GM12878 (cell line): ENCODE measurements at regions not wholly inside any gene's neighbourhood (a gene's known extent, or its start where the extent isn't known, plus 50 kb on each side); places are given as distances from the start of the nearest gene placed in this dataset.

Experiments used
- ATAC-seq: fragments of 200-7000 bp; cut with Tn5 transposase; 3 replicates; pipeline ENCODE4 v1.9.1; 2020; ENCODE audit warnings: mild to moderate bottlenecking, moderate library complexity
- BruUV-seq: library from RNA; stranded (reverse); fragments of 400-500 nt; replicated peaks from 2 replicates; lab custom pipeline; 2021; lab: Mats Ljungman, UMichigan
- CTCF ChIA-PET: fragments of 300-600 bp; sonication (Branson Sonifier 250); formaldehyde crosslinking; extraction: SDS; loops from one replicate; lab custom pipeline; 2021; ENCODE audit warnings: inconsistent platforms; lab: Yijun Ruan, JAX
- POLR2A ChIA-PET: fragments of 350-600 bp; formaldehyde crosslinking; extraction: SDS; loops from one replicate; lab custom pipeline; 2021; ENCODE audit warnings: inconsistent platforms; lab: Charles Lee
- RAD21 ChIA-PET: fragments of 300-600 bp; sonication (Branson Sonifier 250); formaldehyde crosslinking; loops from one replicate; lab custom pipeline; 2023; ENCODE audit warnings: antibody characterized with exemption; ENCODE audit not compliant: unreplicated experiment; lab: Charles Lee
- SMC1A ChIA-PET: fragments of 300-600 bp; sonication (Branson Sonifier 250); formaldehyde crosslinking; loops from one replicate; lab custom pipeline; 2023; ENCODE audit not compliant: unreplicated experiment, uncharacterized antibody; lab: Charles Lee
- DNase-seq: peaks from one replicate; pipeline ENCODE4 v3.0.0-alpha.2; 2011; ENCODE audit warnings: low read depth, low spot score
- FAIRE-seq: peaks from 3 replicates; lab custom pipeline; 2011; peaks lifted over from hg19 to GRCh38; lab: Jason Lieb, UNC
- H2AFZ ChIP-seq: 2 replicates; pipeline ENCODE4 v1.6.0; 2011; ENCODE audit warnings: low read depth, low read length, control low read depth; ENCODE audit not compliant: control insufficient read depth
- H3K27ac ChIP-seq: 2 replicates; pipeline ENCODE4 v1.5.1; 2011; ENCODE audit warnings: control low read depth; ENCODE audit not compliant: control insufficient read depth, insufficient read depth
- H3K27me3 ChIP-seq, 2 experiments: replicated peaks in 1 of 2; 2 replicates each; pipeline versions ENCODE4 v1.6.0 to v1.6.1; 2011; ENCODE audit warnings: low read length in 1 of 2; ENCODE audit not compliant: control insufficient read depth in 2 of 2, insufficient read depth in 2 of 2
- H3K36me3 ChIP-seq, 2 experiments: 2 replicates each; pipeline ENCODE4 v1.5.1; 2011; ENCODE audit warnings: low read length in 1 of 2; ENCODE audit not compliant: control insufficient read depth in 2 of 2, insufficient read depth in 2 of 2
- H3K4me1 ChIP-seq: 2 replicates; pipeline ENCODE4 v1.6.1; 2011; ENCODE audit warnings: mild to moderate bottlenecking, low read length, moderate library complexity, mixed read lengths; ENCODE audit not compliant: control insufficient read depth, insufficient read depth
- H3K4me2 ChIP-seq: 2 replicates; pipeline ENCODE4 v1.6.0; 2011; ENCODE audit warnings: control low read depth; ENCODE audit not compliant: control insufficient read depth, insufficient read depth
- H3K4me3 ChIP-seq: fragments of 200-600 bp; sonication (generic); 2 replicates; pipeline ENCODE4 v1.5.1; 2016
- H3K79me2 ChIP-seq: 2 replicates; pipeline ENCODE4 v1.6.0; 2011; ENCODE audit warnings: low read length; ENCODE audit not compliant: control insufficient read depth, insufficient read depth
- H3K9ac ChIP-seq: 2 replicates; pipeline ENCODE4 v1.8.0; 2011; ENCODE audit warnings: low read length, control low read depth, mixed read lengths; ENCODE audit not compliant: control insufficient read depth, insufficient read depth
- H3K9me3 ChIP-seq: replicated peaks from 3 replicates; pipeline ENCODE4 v1.5.1; 2011; ENCODE audit warnings: mild to moderate bottlenecking, low read length; ENCODE audit not compliant: control insufficient read depth, insufficient read depth
- H4K20me1 ChIP-seq: 2 replicates; pipeline ENCODE4 v1.6.0; 2011; ENCODE audit not compliant: control insufficient read depth, insufficient read depth
- CBX5 ChIP-seq: sonication (generic); IDR thresholded peaks from 2 replicates; pipeline ENCODE4 v1.6.1; 2016; ENCODE audit warnings: low read depth, moderate library complexity, mild to moderate bottlenecking, inconsistent platforms
- HDAC6 ChIP-seq: fragments of 200-600 bp; sonication (generic); IDR thresholded peaks from one replicate; pipeline ENCODE4 v1.8.0; 2017; ENCODE audit warnings: antibody characterized with exemption; ENCODE audit not compliant: unreplicated experiment
- KDM1A ChIP-seq: fragments of 200-600 bp; sonication (generic); IDR thresholded peaks from 2 replicates; pipeline ENCODE4 v1.6.1; 2016; ENCODE audit warnings: borderline replicate concordance
- NFYB ChIP-seq: IDR thresholded peaks from 2 replicates; pipeline ENCODE4 v1.6.1; 2011; ENCODE audit warnings: low read depth, mild to moderate bottlenecking, low read length, improper control_type of control experiment, moderate library complexity; ENCODE audit not compliant: insufficient read depth
- PAX5 ChIP-seq: IDR thresholded peaks from 2 replicates; pipeline ENCODE4 v1.6.1; 2011; ENCODE audit warnings: low read depth, low read length, borderline replicate concordance
- POU2F2 ChIP-seq: IDR thresholded peaks from 3 replicates; pipeline ENCODE4 v1.6.1; 2011; ENCODE audit warnings: low read depth, mild to moderate bottlenecking, low read length, borderline replicate concordance
- SMARCA5 ChIP-seq: fragments of 450-650 bp; IDR thresholded peaks from 2 replicates; pipeline ENCODE4 v1.6.1; 2017; ENCODE audit warnings: mild to moderate bottlenecking
- STAT1 ChIP-seq: fragments of 450-650 bp; conservative IDR thresholded peaks from 2 replicates; pipeline ENCODE4 v1.6.1; 2014; ENCODE audit warnings: antibody characterized with exemption, mild to moderate bottlenecking
- WRNIP1 ChIP-seq: IDR thresholded peaks from 2 replicates; pipeline ENCODE4 v1.6.1; 2011; ENCODE audit warnings: low read depth, low read length, improper control_type of control experiment, borderline replicate concordance
- YBX1 ChIP-seq: fragments of 450-650 bp; IDR thresholded peaks from 2 replicates; pipeline ENCODE4 v1.6.1; 2016; ENCODE audit warnings: antibody characterized with exemption
- ZNF217 ChIP-seq: fragments of 450-650 bp; IDR thresholded peaks from 2 replicates; pipeline ENCODE4 v1.6.1; 2017; ENCODE audit warnings: antibody characterized with exemption, mild to moderate bottlenecking
- WGBS: methylation state at CpG from one replicate; pipeline ENCODE4 v1.1.6; 2016; ENCODE audit warnings: low lambda C conversion rate; ENCODE audit not compliant: insufficient replicate concordance, insufficient coverage; ENCODE audit errors: missing lambda C conversion rate; 5-methylcytosine and 5-hydroxymethylcytosine counted together
- in situ Hi-C: fragments of 300-500 bp; cut with MboI; formaldehyde crosslinking; loops from 9 replicates; pipeline ENCODE4 v1.14.3; 2018; ENCODE audit warnings: mixed read lengths
- intact Hi-C: fragments of 100-400 bp; cut with micrococcal nuclease; formaldehyde crosslinking; loops from one replicate; pipeline ENCODE4 v1.14.2; 2022; ENCODE audit not compliant: unreplicated experiment
- TF ChIP-seq, protein P1 (sequence below): fragments of 450-650 bp; IDR thresholded peaks from 2 replicates; pipeline ENCODE4 v1.6.1; 2016; ENCODE audit warnings: mild to moderate bottlenecking, moderate library complexity, borderline replicate concordance
- TF ChIP-seq, protein P2 (sequence below): fragments of 450-650 bp; formaldehyde crosslinking; IDR thresholded peaks from 2 replicates; pipeline ENCODE4 v1.5.0; 2022; ENCODE audit warnings: mild to moderate bottlenecking, missing genetic modification characterization
- TF ChIP-seq, protein P3 (sequence below): IDR thresholded peaks from 2 replicates; pipeline ENCODE4 v1.6.1; 2012; ENCODE audit warnings: low read depth, low read length, improper control_type of control experiment

DNA sequence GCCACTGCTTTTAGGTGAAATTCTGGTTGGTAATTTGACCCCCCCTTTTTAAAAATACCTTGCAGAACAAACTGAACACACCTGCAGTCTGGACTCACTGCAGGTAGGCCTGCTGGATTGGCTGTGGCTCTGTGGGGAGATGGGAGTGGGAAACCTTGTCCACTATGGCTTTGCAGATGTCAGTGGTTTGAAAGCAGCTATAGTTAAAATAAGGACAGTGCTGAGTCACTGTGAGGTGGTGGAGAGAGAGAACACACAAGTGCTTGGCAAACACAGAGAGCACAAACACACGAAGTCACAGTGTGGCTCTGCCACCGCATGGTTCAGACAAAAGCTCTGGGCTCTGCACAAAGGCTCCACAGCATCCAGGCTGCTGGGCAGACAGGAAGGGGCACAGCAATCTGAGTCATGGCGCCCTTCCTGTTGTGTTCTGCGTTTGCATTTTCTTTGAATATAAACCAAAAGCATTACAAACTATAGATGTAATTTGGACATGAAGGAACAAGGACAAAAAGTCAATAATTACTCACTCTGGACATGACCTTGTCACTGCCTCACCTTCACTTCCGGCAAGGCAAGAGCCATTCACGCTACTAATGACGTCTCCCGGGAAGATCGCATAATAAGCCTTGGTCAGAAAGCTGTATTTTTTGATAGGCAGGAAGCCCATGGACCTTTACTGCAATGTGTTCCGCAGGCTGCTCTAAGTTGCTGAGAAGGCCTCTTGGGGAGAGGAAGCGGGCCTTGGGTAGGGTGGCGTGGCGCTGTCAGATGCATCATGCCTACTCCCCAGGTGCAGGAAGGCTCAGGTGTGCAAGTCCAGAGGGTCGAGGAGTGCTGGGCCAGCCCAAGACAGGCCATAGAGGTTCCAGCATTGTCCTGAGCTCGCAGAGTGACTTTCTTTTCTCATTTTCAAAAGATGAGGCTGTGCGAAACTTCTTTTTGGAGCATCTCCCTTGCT, 60.1 kb upstream of the MED9 start (continued):
- TF ChIP-seq, protein P1, sequence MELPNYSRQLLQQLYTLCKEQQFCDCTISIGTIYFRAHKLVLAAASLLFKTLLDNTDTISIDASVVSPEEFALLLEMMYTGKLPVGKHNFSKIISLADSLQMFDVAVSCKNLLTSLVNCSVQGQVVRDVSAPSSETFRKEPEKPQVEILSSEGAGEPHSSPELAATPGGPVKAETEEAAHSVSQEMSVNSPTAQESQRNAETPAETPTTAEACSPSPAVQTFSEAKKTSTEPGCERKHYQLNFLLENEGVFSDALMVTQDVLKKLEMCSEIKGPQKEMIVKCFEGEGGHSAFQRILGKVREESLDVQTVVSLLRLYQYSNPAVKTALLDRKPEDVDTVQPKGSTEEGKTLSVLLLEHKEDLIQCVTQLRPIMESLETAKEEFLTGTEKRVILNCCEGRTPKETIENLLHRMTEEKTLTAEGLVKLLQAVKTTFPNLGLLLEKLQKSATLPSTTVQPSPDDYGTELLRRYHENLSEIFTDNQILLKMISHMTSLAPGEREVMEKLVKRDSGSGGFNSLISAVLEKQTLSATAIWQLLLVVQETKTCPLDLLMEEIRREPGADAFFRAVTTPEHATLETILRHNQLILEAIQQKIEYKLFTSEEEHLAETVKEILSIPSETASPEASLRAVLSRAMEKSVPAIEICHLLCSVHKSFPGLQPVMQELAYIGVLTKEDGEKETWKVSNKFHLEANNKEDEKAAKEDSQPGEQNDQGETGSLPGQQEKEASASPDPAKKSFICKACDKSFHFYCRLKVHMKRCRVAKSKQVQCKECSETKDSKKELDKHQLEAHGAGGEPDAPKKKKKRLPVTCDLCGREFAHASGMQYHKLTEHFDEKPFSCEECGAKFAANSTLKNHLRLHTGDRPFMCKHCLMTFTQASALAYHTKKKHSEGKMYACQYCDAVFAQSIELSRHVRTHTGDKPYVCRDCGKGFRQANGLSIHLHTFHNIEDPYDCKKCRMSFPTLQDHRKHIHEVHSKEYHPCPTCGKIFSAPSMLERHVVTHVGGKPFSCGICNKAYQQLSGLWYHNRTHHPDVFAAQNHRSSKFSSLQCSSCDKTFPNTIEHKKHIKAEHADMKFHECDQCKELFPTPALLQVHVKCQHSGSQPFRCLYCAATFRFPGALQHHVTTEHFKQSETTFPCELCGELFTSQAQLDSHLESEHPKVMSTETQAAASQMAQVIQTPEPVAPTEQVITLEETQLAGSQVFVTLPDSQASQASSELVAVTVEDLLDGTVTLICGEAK, result no peak
- TF ChIP-seq PAX5, result no peak

DNA sequence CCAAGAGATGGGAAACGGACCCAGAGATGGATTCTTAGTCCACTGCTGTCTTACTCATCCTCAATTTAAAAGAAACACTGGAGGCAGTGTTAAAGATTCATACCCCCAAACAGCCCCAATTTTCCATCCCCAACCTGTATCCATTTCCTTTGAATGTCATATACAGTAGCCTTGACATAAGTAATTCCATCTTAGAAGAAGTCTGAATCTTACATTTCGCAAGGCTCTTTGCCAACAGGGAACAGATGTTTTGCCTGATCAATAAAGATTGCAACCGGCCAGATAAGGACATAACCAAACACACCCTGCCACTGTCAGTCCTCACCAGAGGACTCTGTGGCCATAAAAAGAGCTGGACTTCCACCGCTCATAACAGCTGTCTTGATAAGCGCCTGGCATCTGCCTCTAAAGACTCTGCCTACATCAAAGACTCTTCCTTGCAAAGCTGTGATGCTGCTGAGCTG, 59.0 kb upstream of the MED9 start:
- Histone ChIP-seq H3K79me2 (no peaks in the 10 kb centered on the region), H3K9me3 (peaks cover 3% of the 10 kb centered on the region; the same call in 1 of the 3 replicates), H2AFZ (no peak overlapping the region), H3K4me2 (no peak overlapping the region), H3K27ac (no peak overlapping the region), H3K4me3 (no peak overlapping the region), H3K27me3 (no peaks in the 10 kb centered on the region), H3K4me1 (no peaks in the 10 kb centered on the region), H3K9ac (no peak overlapping the region), H4K20me1 (no peaks in the 10 kb centered on the region), H3K36me3 (no peaks in the 10 kb centered on the region)
- ATAC-seq (no peak), DNase-seq (no peak), FAIRE-seq (no peak)
- WGBS, result 28% methylated on average over 5 of the region's 5 CpGs
- intact Hi-C loops, result no loop called here
- ChIA-PET SMC1A (no interaction called here), RAD21 (no interaction called here), CTCF (interaction anchor here (1.5 kb wide), 1 partner anchor 23 kb away, joined by 3 read pairs; no protein-coding TSS in a partner anchor), POLR2A (no interaction called here)
- BruUV-seq, result no TSS peak
- in situ Hi-C loops, result no loop called here
- TF ChIP-seq HDAC6 (no peak), KDM1A (no peak), SMARCA5 (no peak), STAT1 (no peak), POU2F2 (no peak), ZNF217 (no peak), CBX5 (no peak), WRNIP1 (no peak), NFYB (no peak), YBX1 (no peak)
- TF ChIP-seq, protein P2, sequence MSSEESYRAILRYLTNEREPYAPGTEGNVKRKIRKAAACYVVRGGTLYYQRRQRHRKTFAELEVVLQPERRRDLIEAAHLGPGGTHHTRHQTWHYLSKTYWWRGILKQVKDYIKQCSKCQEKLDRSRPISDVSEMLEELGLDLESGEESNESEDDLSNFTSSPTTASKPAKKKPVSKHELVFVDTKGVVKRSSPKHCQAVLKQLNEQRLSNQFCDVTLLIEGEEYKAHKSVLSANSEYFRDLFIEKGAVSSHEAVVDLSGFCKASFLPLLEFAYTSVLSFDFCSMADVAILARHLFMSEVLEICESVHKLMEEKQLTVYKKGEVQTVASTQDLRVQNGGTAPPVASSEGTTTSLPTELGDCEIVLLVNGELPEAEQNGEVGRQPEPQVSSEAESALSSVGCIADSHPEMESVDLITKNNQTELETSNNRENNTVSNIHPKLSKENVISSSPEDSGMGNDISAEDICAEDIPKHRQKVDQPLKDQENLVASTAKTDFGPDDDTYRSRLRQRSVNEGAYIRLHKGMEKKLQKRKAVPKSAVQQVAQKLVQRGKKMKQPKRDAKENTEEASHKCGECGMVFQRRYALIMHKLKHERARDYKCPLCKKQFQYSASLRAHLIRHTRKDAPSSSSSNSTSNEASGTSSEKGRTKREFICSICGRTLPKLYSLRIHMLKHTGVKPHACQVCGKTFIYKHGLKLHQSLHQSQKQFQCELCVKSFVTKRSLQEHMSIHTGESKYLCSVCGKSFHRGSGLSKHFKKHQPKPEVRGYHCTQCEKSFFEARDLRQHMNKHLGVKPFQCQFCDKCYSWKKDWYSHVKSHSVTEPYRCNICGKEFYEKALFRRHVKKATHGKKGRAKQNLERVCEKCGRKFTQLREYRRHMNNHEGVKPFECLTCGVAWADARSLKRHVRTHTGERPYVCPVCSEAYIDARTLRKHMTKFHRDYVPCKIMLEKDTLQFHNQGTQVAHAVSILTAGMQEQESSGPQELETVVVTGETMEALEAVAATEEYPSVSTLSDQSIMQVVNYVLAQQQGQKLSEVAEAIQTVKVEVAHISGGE, result no peak
- TF ChIP-seq, protein P3, sequence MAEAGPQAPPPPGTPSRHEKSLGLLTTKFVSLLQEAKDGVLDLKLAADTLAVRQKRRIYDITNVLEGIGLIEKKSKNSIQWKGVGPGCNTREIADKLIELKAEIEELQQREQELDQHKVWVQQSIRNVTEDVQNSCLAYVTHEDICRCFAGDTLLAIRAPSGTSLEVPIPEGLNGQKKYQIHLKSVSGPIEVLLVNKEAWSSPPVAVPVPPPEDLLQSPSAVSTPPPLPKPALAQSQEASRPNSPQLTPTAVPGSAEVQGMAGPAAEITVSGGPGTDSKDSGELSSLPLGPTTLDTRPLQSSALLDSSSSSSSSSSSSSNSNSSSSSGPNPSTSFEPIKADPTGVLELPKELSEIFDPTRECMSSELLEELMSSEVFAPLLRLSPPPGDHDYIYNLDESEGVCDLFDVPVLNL, result no peak
